CD14-positive monocyte (primary cell): ENCODE measurements at regions not wholly inside any gene's neighbourhood (a gene's known extent, or its start where the extent isn't known, plus 50 kb on each side); places are given as distances from the start of the nearest gene placed in this dataset.

Experiments used
- DNase-seq, 3 donors: peaks; one replicate each; pipeline ENCODE4 v3.0.0-alpha.2; 2011 to 2022
- H2AFZ ChIP-seq: 2 replicates; pipeline ENCODE4 v1.6.0; 2012; ENCODE audit warnings: mild to moderate bottlenecking, low read depth, low read length, inconsistent platforms; ENCODE audit not compliant: insufficient read depth, poor library complexity, severe bottlenecking
- H3K27ac ChIP-seq, 2 donors: 1 replicate in 1 of 2; 2 replicates in 1 of 2; pipeline ENCODE4 v1.5.1; 2012 to 2013; ENCODE audit warnings: low read length in 2 of 2, control low read depth in 1 of 2, inconsistent platforms in 1 of 2, low read depth in 1 of 2, mild to moderate bottlenecking in 1 of 2
- H3K27me3 ChIP-seq, 2 donors: one replicate each; pipeline versions ENCODE4 v1.6.0 to v1.6.1; 2011 to 2013; ENCODE audit warnings: low read length in 2 of 2; ENCODE audit not compliant: control insufficient read depth in 2 of 2, insufficient read depth in 2 of 2
- H3K36me3 ChIP-seq, 2 donors: replicated peaks in 1 of 2; 1 replicate in 1 of 2; 2 replicates in 1 of 2; pipeline versions ENCODE4 v1.5.1 to v1.6.1; 2012 to 2013; ENCODE audit warnings: low read length in 2 of 2, control low read depth in 1 of 2, inconsistent platforms in 1 of 2, mild to moderate bottlenecking in 1 of 2; ENCODE audit not compliant: insufficient read depth in 2 of 2, control insufficient read depth in 1 of 2
- H3K4me1 ChIP-seq, 2 donors: 1 replicate in 1 of 2; 2 replicates in 1 of 2; pipeline versions ENCODE4 v1.5.1 to v1.6.1; 2012 to 2013; ENCODE audit warnings: low read length in 2 of 2, control low read depth in 1 of 2, inconsistent platforms in 1 of 2, mild to moderate bottlenecking in 1 of 2, moderate library complexity in 1 of 2; ENCODE audit not compliant: insufficient read depth in 2 of 2, control insufficient read depth in 1 of 2
- H3K4me2 ChIP-seq: replicated peaks from 2 replicates; pipeline ENCODE3; 2012; ENCODE audit warnings: low read length, moderate library complexity, mild to moderate bottlenecking; ENCODE audit not compliant: poor library complexity, severe bottlenecking; ENCODE audit errors: extremely low read depth
- H3K4me3 ChIP-seq, 3 experiments: fragments of 200-600 bp in 1 of 3; sonication (generic) in 1 of 3; replicated peaks in 1 of 3; 1 replicate in 2 of 3; 2 replicates in 1 of 3; pipeline ENCODE4 v1.5.1; 2011 to 2013; ENCODE audit warnings: low read length in 3 of 3, mild to moderate bottlenecking in 3 of 3, control low read depth in 2 of 3, low read depth in 2 of 3, inconsistent platforms in 1 of 3, moderate library complexity in 1 of 3
- H3K79me2 ChIP-seq: 2 replicates; pipeline ENCODE4 v1.6.0; 2012; ENCODE audit warnings: mild to moderate bottlenecking, control low read depth, inconsistent platforms, low read length, moderate library complexity; ENCODE audit not compliant: insufficient read depth
- H3K9ac ChIP-seq: 2 replicates; pipeline ENCODE4 v1.6.0; 2017; ENCODE audit warnings: low read length, mild to moderate bottlenecking; ENCODE audit not compliant: insufficient read depth, poor library complexity, severe bottlenecking
- H3K9me3 ChIP-seq, 2 donors: replicated peaks in 1 of 2; 1 replicate in 1 of 2; 2 replicates in 1 of 2; pipeline versions ENCODE4 v1.5.1 to v1.6.1; 2012 to 2013; ENCODE audit warnings: low read length in 2 of 2, control low read depth in 1 of 2; ENCODE audit not compliant: control insufficient read depth in 1 of 2, insufficient read depth in 1 of 2
- H4K20me1 ChIP-seq: 2 replicates; pipeline ENCODE4 v1.6.0; 2012; ENCODE audit warnings: mild to moderate bottlenecking, low read length, control low read depth, moderate library complexity; ENCODE audit not compliant: insufficient read depth
- H3K27ac Mint-ChIP-seq, 7 donors: one replicate each; pipeline ENCODE4 v1.8.0; 2020; ENCODE audit warnings: mild to moderate bottlenecking in 7 of 7, mixed read lengths in 7 of 7, moderate library complexity in 6 of 7, inconsistent platforms in 2 of 7
- H3K27me3 Mint-ChIP-seq, 3 donors: one replicate each; pipeline ENCODE4 v1.8.0; 2021 to 2022; ENCODE audit warnings: low read depth in 3 of 3, mild to moderate bottlenecking in 3 of 3, mixed read lengths in 3 of 3, moderate library complexity in 3 of 3, inconsistent platforms in 1 of 3
- H3K36me3 Mint-ChIP-seq, 2 donors: one replicate each; pipeline ENCODE4 v1.8.0; 2020; ENCODE audit warnings: mixed read lengths in 2 of 2, inconsistent platforms in 1 of 2, mild to moderate bottlenecking in 1 of 2
- H3K4me1 Mint-ChIP-seq: one replicate; pipeline ENCODE4 v1.8.0; 2020; ENCODE audit warnings: mild to moderate bottlenecking, mixed read lengths
- H3K4me3 Mint-ChIP-seq, 2 donors: one replicate each; pipeline ENCODE4 v1.8.0; 2020; ENCODE audit warnings: mild to moderate bottlenecking in 2 of 2, mixed read lengths in 2 of 2, moderate library complexity in 1 of 2
- H3K9me3 Mint-ChIP-seq, 7 donors: one replicate each; pipeline ENCODE4 v1.8.0; 2020 to 2022; ENCODE audit warnings: mixed read lengths in 7 of 7, mild to moderate bottlenecking in 6 of 7, moderate library complexity in 6 of 7, inconsistent platforms in 2 of 7
- CTCF ChIP-seq: fragments of 200-600 bp; IDR thresholded peaks from one replicate; pipeline ENCODE4 v1.8.0; 2022; ENCODE audit warnings: antibody characterized with exemption, mild to moderate bottlenecking
- WGBS: methylation state at CpG from one replicate; pipeline ENCODE4 v1.1.5; 2013; ENCODE audit warnings: missing lambda C conversion rate; ENCODE audit not compliant: insufficient coverage; 5-methylcytosine and 5-hydroxymethylcytosine counted together
- intact Hi-C, 2 donors: fragments of 100-400 bp; cut with micrococcal nuclease; formaldehyde crosslinking; loops; one replicate each; pipeline versions ENCODE4 v1.15.0 to v1.15.1; 2023

DNA sequence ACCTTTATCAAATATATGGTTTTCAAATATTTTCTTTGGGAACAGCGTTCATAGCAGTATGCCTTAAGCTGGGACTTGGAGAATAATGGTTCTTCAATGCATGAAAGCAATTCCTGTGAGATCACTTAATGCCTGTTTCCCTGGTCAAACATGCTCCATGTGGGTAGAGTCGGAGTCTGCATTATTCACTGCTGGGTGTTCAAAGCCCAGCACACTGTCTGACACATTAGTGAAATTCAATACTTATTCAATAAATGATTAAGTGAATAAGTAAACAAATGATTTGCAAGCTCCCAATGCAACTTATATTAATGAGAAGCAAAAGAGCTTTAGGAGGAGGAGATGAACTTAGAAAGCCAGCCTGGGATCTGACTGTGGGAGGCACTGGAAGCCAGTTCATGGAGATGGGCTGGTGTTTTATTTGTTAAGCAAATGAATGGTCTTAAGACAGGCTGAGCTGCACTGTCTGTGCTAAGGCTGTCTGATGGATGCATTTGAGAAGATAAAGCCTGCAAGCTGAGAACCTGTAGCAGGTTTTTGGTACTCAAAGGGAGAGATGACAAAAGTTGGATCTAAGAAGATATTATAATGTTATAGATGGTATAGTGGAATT is 490.8 kb downstream of the MCTP2 start:
- Histone ChIP-seq H3K4me3 (no peak overlapping the region), H4K20me1 (no peaks in the 10 kb centered on the region)

DNA sequence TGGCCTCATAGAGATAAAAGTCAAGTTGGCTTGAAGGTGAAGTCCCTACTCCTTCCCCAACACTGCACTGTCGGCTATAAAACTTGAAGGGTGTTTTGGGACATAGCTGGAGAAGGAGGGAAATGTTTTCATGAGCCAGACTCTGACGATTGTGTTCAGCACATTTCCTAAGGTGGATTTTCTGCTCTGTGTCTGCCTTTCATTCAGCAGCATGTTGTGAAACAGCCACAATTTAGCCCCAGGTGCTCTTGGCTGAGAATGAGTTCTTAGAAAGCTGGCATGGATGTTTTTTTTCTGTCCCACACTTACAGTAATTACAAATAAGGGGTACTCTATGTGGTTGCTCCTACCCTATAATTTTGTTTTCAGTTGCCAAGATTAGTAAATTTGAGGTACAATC is 492.4 kb downstream of the MCTP2 start:
- H3K4me3 Mint-ChIP-seq = no peak overlapping the region
- no peak for DNase-seq
- Histone ChIP-seq H3K27me3 (no peaks in the 10 kb centered on the region), H3K9ac (no peak overlapping the region), H3K36me3 (no peaks in the 10 kb centered on the region), H3K27ac (no peak overlapping the region), H3K9me3 (no peaks in the 10 kb centered on the region), H3K4me1 (no peaks in the 10 kb centered on the region), H3K4me3 (no peak overlapping the region), H4K20me1 (no peaks in the 10 kb centered on the region), H3K4me2 (no peak overlapping the region), H3K79me2 (no peaks in the 10 kb centered on the region), H2AFZ (no peak overlapping the region)
- no peak for TF ChIP-seq CTCF
- intact Hi-C loops = no loop called here
- 100% methylated on average over 1 of the region's 2 CpGs for WGBS
- peaks cover 0 to 8% (median 2%) of the 10 kb centered on the region in 3 donors for H3K27me3 Mint-ChIP-seq
- H3K27ac Mint-ChIP-seq = no peak overlapping the region
- H3K36me3 Mint-ChIP-seq = no peaks in the 10 kb centered on the region
- H3K4me1 Mint-ChIP-seq = no peaks in the 10 kb centered on the region
- H3K9me3 Mint-ChIP-seq = peaks cover 0 to 3% (median 0%) of the 10 kb centered on the region in 7 donors

More for the DNA sequence above, 490.8 kb downstream of the MCTP2 start:
- intact Hi-C loops = no loop called here
- Mint-ChIP-seq H3K9me3 (peaks cover 0 to 3% (median 0%) of the 10 kb centered on the region in 7 donors), H3K4me3 (no peak overlapping the region), H3K36me3 (no peaks in the 10 kb centered on the region), H3K27ac (no peak overlapping the region), H3K4me1 (no peaks in the 10 kb centered on the region), H3K27me3 (peaks cover 0 to 6% (median 2%) of the 10 kb centered on the region in 3 donors)
- H2AFZ ChIP-seq = no peak overlapping the region
- no peak for DNase-seq
- H3K4me2 ChIP-seq = no peak overlapping the region
- no peaks in the 10 kb centered on the region for H3K27me3 ChIP-seq
- H3K9ac ChIP-seq = no peak overlapping the region
- no peaks in the 10 kb centered on the region for H3K9me3 ChIP-seq
- H3K79me2 ChIP-seq = no peaks in the 10 kb centered on the region
- WGBS = 80% methylated on average over 1 of the region's 2 CpGs
- no peak overlapping the region for H3K27ac ChIP-seq
- H3K4me1 ChIP-seq = no peaks in the 10 kb centered on the region
- no peak for TF ChIP-seq CTCF
- H3K36me3 ChIP-seq = no peaks in the 10 kb centered on the region
